ENCODE measurements at regions not wholly inside any gene's neighbourhood (a gene's known extent, or its start where the extent isn't known, plus 50 kb on each side); places are given as distances from the start of the nearest gene placed in this dataset.

DNA sequence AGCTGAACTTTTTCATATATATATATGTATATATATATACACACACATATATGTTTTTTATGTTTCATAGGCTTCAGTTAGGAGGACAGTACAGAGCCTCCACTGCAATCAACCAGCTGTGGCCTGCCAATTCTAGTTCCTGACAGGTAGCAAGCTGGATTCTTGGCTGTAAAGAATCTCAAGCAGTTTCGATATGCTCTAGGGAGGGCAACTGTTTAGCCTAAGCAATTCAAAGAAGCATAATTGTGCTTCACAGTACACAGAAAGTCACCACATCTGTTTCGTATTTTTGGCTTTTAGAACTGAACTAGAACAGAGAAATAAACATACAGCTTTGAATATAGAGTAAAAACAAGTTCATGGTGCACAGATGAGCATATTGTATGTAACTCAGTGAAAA, 152.4 kb upstream of the ARRDC3 start:
- no CpG with 5 or more reads among the region's 2 CpGs for WGBS (ENCODE audit: extremely low coverage, insufficient coverage, insufficient read length)
- Histone ChIP-seq H2AFZ (ENCODE audit: insufficient read depth, low read length, poor library complexity) (no peak overlapping the region), H3K23ac (ENCODE audit: low read length) (no peak overlapping the region), H4K91ac (ENCODE audit: low read depth, low read length) (no peak overlapping the region), H3K79me1 (ENCODE audit: low read length) (no peaks in the 10 kb centered on the region), H4K12ac (ENCODE audit: low read depth, low read length) (no peak overlapping the region), H3K4ac (ENCODE audit: low read depth, low read length) (no peak overlapping the region), H3K18ac (ENCODE audit: low read length) (no peak overlapping the region), H3K14ac (ENCODE audit: low read length) (no peak overlapping the region), H3K27me3 (ENCODE audit: insufficient read depth, low read length) (no peaks in the 10 kb centered on the region), H2AK5ac (ENCODE audit: low read length) (no peak overlapping the region), H3K36me3 (ENCODE audit: control insufficient read depth in 1 of 2, insufficient read depth in 2 of 2, low read length in 2 of 2) (no peaks in the 10 kb centered on the region), H3K4me1 (ENCODE audit: control insufficient read depth in 1 of 2, insufficient read depth in 2 of 2, low read length in 2 of 2) (no peaks in the 10 kb centered on the region), H3K27ac (ENCODE audit: low read depth, low read length) (no peak overlapping the region), H4K8ac (ENCODE audit: low read depth, low read length) (no peak overlapping the region), H2BK120ac (ENCODE audit: insufficient read depth, low read length, poor library complexity) (no peak overlapping the region), H3K9me3 (ENCODE audit: insufficient read depth, low read depth, low read length) (no peaks in the 10 kb centered on the region), H2BK5ac (ENCODE audit: low read depth, low read length, poor library complexity) (no peak overlapping the region), H3K9ac (ENCODE audit: low read length) (no peak overlapping the region), H2BK12ac (ENCODE audit: low read length) (no peak overlapping the region), H3K79me2 (ENCODE audit: control insufficient read depth, insufficient read depth, low read length, poor library complexity) (no peaks in the 10 kb centered on the region), H3K4me3 (ENCODE audit: low read depth, low read length) (no peak overlapping the region), H3K4me2 (ENCODE audit: low read length) (no peak overlapping the region)
- peak in 1 of 2 donors; percentile 54 for DNase-seq

DNA sequence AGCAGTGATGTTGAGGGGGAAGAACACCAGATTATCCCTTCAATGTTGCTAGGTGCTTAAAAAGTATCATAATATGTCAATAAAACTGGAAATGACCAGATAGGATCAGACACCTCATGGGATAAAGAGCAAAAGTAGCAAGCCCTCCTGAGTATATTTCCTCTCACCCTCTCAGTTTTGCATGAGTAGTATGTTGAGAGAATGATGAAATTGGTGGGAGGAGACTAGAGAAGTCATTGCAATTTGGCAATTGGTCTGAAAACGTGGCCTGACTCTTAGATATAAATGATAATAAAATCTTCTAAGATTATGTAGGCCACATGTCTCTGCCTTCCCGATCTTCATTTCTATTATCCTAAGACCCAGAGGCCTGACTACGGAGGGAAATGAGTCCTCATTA, 151.2 kb upstream of the ARRDC3 start:
- H3K9ac ChIP-seq (ENCODE audit: low read length): no peak overlapping the region
- H4K91ac ChIP-seq (ENCODE audit: low read depth, low read length): no peak overlapping the region
- H3K27me3 ChIP-seq (ENCODE audit: insufficient read depth, low read length): no peaks in the 10 kb centered on the region
- no peak overlapping the region for H3K4me3 ChIP-seq (ENCODE audit: low read depth, low read length)
- no peaks in the 10 kb centered on the region for H3K4me1 ChIP-seq (ENCODE audit: control insufficient read depth in 1 of 2, insufficient read depth in 2 of 2, low read length in 2 of 2)
- no peak overlapping the region for H2BK120ac ChIP-seq (ENCODE audit: insufficient read depth, low read length, poor library complexity)
- H4K12ac ChIP-seq (ENCODE audit: low read depth, low read length): no peak overlapping the region
- H3K79me1 ChIP-seq (ENCODE audit: low read length): no peaks in the 10 kb centered on the region
- no peak overlapping the region for H3K4ac ChIP-seq (ENCODE audit: low read depth, low read length)
- no peak for DNase-seq
- H2BK12ac ChIP-seq (ENCODE audit: low read length): no peak overlapping the region
- no peaks in the 10 kb centered on the region for H3K36me3 ChIP-seq (ENCODE audit: control insufficient read depth in 1 of 2, insufficient read depth in 2 of 2, low read length in 2 of 2)
- no peak overlapping the region for H3K14ac ChIP-seq (ENCODE audit: low read length)
- no peaks in the 10 kb centered on the region for H3K9me3 ChIP-seq (ENCODE audit: insufficient read depth, low read depth, low read length)
- no peak overlapping the region for H2AK5ac ChIP-seq (ENCODE audit: low read length)
- no peak overlapping the region for H3K27ac ChIP-seq (ENCODE audit: low read depth, low read length)
- WGBS (ENCODE audit: extremely low coverage, insufficient coverage, insufficient read length): no CpG with 5 or more reads among the region's 3 CpGs
- H2AFZ ChIP-seq (ENCODE audit: insufficient read depth, low read length, poor library complexity): no peak overlapping the region
- no peak overlapping the region for H2BK5ac ChIP-seq (ENCODE audit: low read depth, low read length, poor library complexity)
- no peaks in the 10 kb centered on the region for H3K79me2 ChIP-seq (ENCODE audit: control insufficient read depth, insufficient read depth, low read length, poor library complexity)
- no peak overlapping the region for H4K8ac ChIP-seq (ENCODE audit: low read depth, low read length)
- no peak overlapping the region for H3K23ac ChIP-seq (ENCODE audit: low read length)
- H3K18ac ChIP-seq (ENCODE audit: low read length): no peak overlapping the region
- H3K4me2 ChIP-seq (ENCODE audit: low read length): no peak overlapping the region

DNA sequence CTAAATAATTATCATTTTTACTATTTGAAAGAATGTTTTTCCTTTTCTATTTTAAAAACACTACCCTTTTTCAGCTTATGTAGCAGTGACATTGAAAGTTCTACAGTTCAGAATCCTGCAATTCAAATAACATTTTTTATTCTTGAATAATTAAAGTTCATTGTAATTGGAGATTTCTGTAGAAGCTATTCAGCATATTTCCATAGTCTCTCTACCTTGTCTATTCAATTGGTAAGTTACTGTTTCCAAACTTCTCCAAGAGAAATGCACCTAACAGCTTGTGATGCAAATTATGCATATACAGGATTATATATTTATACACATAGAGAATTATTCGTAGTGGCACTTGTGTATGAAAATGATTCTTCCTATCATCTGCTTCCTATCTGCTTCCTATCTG, 149.7 kb upstream of the ARRDC3 start:
- Histone ChIP-seq H2BK5ac (ENCODE audit: low read depth, low read length, poor library complexity) (no peak overlapping the region), H3K4ac (ENCODE audit: low read depth, low read length) (no peak overlapping the region), H3K18ac (ENCODE audit: low read length) (no peak overlapping the region), H2BK120ac (ENCODE audit: insufficient read depth, low read length, poor library complexity) (no peak overlapping the region), H3K9ac (ENCODE audit: low read length) (no peak overlapping the region), H4K91ac (ENCODE audit: low read depth, low read length) (no peak overlapping the region), H3K9me3 (ENCODE audit: insufficient read depth, low read depth, low read length) (no peaks in the 10 kb centered on the region), H3K79me1 (ENCODE audit: low read length) (no peaks in the 10 kb centered on the region), H3K4me3 (ENCODE audit: low read depth, low read length) (no peak overlapping the region), H3K36me3 (ENCODE audit: control insufficient read depth in 1 of 2, insufficient read depth in 2 of 2, low read length in 2 of 2) (no peaks in the 10 kb centered on the region), H4K12ac (ENCODE audit: low read depth, low read length) (no peak overlapping the region), H3K27me3 (ENCODE audit: insufficient read depth, low read length) (no peaks in the 10 kb centered on the region), H4K8ac (ENCODE audit: low read depth, low read length) (no peak overlapping the region), H2BK12ac (ENCODE audit: low read length) (no peak overlapping the region), H3K23ac (ENCODE audit: low read length) (no peak overlapping the region), H3K4me2 (ENCODE audit: low read length) (no peak overlapping the region), H2AFZ (ENCODE audit: insufficient read depth, low read length, poor library complexity) (no peak overlapping the region), H3K79me2 (ENCODE audit: control insufficient read depth, insufficient read depth, low read length, poor library complexity) (no peaks in the 10 kb centered on the region), H3K4me1 (ENCODE audit: control insufficient read depth in 1 of 2, insufficient read depth in 2 of 2, low read length in 2 of 2) (no peaks in the 10 kb centered on the region), H3K27ac (ENCODE audit: low read depth, low read length) (no peak overlapping the region), H2AK5ac (ENCODE audit: low read length) (no peak overlapping the region), H3K14ac (ENCODE audit: low read length) (no peak overlapping the region)
- no CpG with 5 or more reads among the region's 1 CpG for WGBS (ENCODE audit: extremely low coverage, insufficient coverage, insufficient read length)
- DNase-seq: no peak

DNA sequence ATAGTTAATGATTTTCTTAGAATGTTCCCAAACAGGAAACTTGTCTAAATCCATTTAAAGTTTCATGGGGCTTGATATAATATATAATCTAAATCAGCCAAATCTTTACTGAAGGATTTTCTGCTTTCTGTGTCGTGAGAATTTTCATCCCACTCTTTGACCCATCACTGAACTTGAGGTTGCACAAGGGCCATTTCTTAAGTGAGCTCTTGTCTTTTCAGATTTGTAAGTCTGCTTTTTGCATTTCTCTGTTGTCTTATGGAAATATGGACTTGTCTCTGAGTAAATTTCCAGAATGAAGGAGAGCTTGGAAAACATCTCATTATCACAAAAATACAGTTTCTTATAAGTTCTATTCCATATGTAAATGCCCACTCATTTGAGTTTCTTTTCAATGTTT, 149.2 kb upstream of the ARRDC3 start:
- H3K79me1 ChIP-seq (ENCODE audit: low read length): no peaks in the 10 kb centered on the region
- no peak overlapping the region for H3K14ac ChIP-seq (ENCODE audit: low read length)
- no CpG with 5 or more reads among the region's 1 CpG for WGBS (ENCODE audit: extremely low coverage, insufficient coverage, insufficient read length)
- no peak overlapping the region for H2BK5ac ChIP-seq (ENCODE audit: low read depth, low read length, poor library complexity)
- H3K27me3 ChIP-seq (ENCODE audit: insufficient read depth, low read length): no peaks in the 10 kb centered on the region
- H3K4me1 ChIP-seq (ENCODE audit: control insufficient read depth in 1 of 2, insufficient read depth in 2 of 2, low read length in 2 of 2): no peaks in the 10 kb centered on the region
- no peaks in the 10 kb centered on the region for H3K79me2 ChIP-seq (ENCODE audit: control insufficient read depth, insufficient read depth, low read length, poor library complexity)
- H3K4me2 ChIP-seq (ENCODE audit: low read length): no peak overlapping the region
- no peaks in the 10 kb centered on the region for H3K9me3 ChIP-seq (ENCODE audit: insufficient read depth, low read depth, low read length)
- H4K91ac ChIP-seq (ENCODE audit: low read depth, low read length): no peak overlapping the region
- no peak for DNase-seq
- H3K27ac ChIP-seq (ENCODE audit: low read depth, low read length): no peak overlapping the region
- H3K18ac ChIP-seq (ENCODE audit: low read length): no peak overlapping the region
- no peak overlapping the region for H2BK12ac ChIP-seq (ENCODE audit: low read length)
- no peak overlapping the region for H2AK5ac ChIP-seq (ENCODE audit: low read length)
- H3K23ac ChIP-seq (ENCODE audit: low read length): no peak overlapping the region
- no peak overlapping the region for H4K8ac ChIP-seq (ENCODE audit: low read depth, low read length)
- H2BK120ac ChIP-seq (ENCODE audit: insufficient read depth, low read length, poor library complexity): no peak overlapping the region
- H2AFZ ChIP-seq (ENCODE audit: insufficient read depth, low read length, poor library complexity): no peak overlapping the region
- H3K4me3 ChIP-seq (ENCODE audit: low read depth, low read length): no peak overlapping the region
- H3K4ac ChIP-seq (ENCODE audit: low read depth, low read length): no peak overlapping the region
- no peak overlapping the region for H3K9ac ChIP-seq (ENCODE audit: low read length)
- H4K12ac ChIP-seq (ENCODE audit: low read depth, low read length): no peak overlapping the region
- H3K36me3 ChIP-seq (ENCODE audit: control insufficient read depth in 1 of 2, insufficient read depth in 2 of 2, low read length in 2 of 2): no peaks in the 10 kb centered on the region
